WTC11 (cell line): ENCODE measurements at regions not wholly inside any gene's neighbourhood (a gene's known extent, or its start where the extent isn't known, plus 50 kb on each side); places are given as distances from the start of the nearest gene placed in this dataset.

Source experiments
- ATAC-seq: fragments of 200-7000 bp; cut with Tn5 transposase; 2 replicates; pipeline ENCODE4 v1.10.0; 2021; ENCODE audit warnings: mild to moderate bottlenecking, moderate library complexity
- CTCF ChIA-PET: fragments of 300-600 bp; sonication (Branson Sonifier 250); formaldehyde crosslinking; loops from one replicate; lab custom pipeline; 2021; ENCODE audit warnings: antibody characterized with exemption; lab: Charles Lee
- POLR2A ChIA-PET: fragments of 350-600 bp; sonication (Branson Sonifier 250); formaldehyde crosslinking; loops from one replicate; lab custom pipeline; 2021; ENCODE audit warnings: antibody characterized with exemption; lab: Charles Lee
- DNase-seq: peaks from one replicate; pipeline ENCODE4 v3.0.0; 2021; ENCODE audit warnings: low spot score
- H3K27ac Mint-ChIP-seq: 2 replicates; pipeline ENCODE4 v1.8.0; 2021; ENCODE audit warnings: mixed read lengths
- H3K27me3 Mint-ChIP-seq: 2 replicates; pipeline ENCODE4 v1.8.0; 2021; ENCODE audit warnings: low read depth, mild to moderate bottlenecking, moderate library complexity, mixed read lengths
- H3K36me3 Mint-ChIP-seq: 2 replicates; pipeline ENCODE4 v1.8.0; 2021; ENCODE audit warnings: mixed read lengths
- H3K4me1 Mint-ChIP-seq: 2 replicates; pipeline ENCODE4 v1.8.0; 2022; ENCODE audit warnings: mixed read lengths
- H3K4me3 Mint-ChIP-seq: 2 replicates; pipeline ENCODE4 v1.8.0; 2021; ENCODE audit warnings: mild to moderate bottlenecking, moderate library complexity, mixed read lengths
- H3K9me3 Mint-ChIP-seq: 2 replicates; pipeline ENCODE4 v1.8.0; 2021; ENCODE audit warnings: mixed read lengths
- ATF2 ChIP-seq: sonication (generic); formaldehyde crosslinking; IDR thresholded peaks from 2 replicates; pipeline ENCODE4 v1.8.1; 2022; ENCODE audit warnings: low read depth, missing genetic modification reagents, borderline replicate concordance
- E2F1 ChIP-seq: sonication (generic); formaldehyde crosslinking; IDR thresholded peaks from 2 replicates; pipeline ENCODE4 v1.8.0; 2022; ENCODE audit warnings: mild to moderate bottlenecking, missing genetic modification reagents
- ELF4 ChIP-seq: sonication (generic); formaldehyde crosslinking; IDR thresholded peaks from 2 replicates; pipeline ENCODE4 v1.8.1; 2022; ENCODE audit warnings: low read depth, mild to moderate bottlenecking, moderate library complexity, missing genetic modification reagents
- ESRRA ChIP-seq: sonication (generic); formaldehyde crosslinking; IDR thresholded peaks from 2 replicates; pipeline ENCODE4 v1.8.1; 2022; ENCODE audit warnings: mild to moderate bottlenecking, missing genetic modification reagents, borderline replicate concordance
- FOXK1 ChIP-seq: sonication (generic); formaldehyde crosslinking; IDR thresholded peaks from 2 replicates; pipeline ENCODE4 v1.8.0; 2022; ENCODE audit warnings: mild to moderate bottlenecking, moderate library complexity, missing genetic modification reagents
- FOXP1 ChIP-seq: sonication (generic); formaldehyde crosslinking; IDR thresholded peaks from 2 replicates; pipeline ENCODE4 v1.8.0; 2022; ENCODE audit warnings: missing genetic modification reagents, mild to moderate bottlenecking, moderate library complexity, borderline replicate concordance
- GRHL2 ChIP-seq: fragments of 250-450 bp; sonication (Bioruptor Pico); IDR thresholded peaks from 2 replicates; pipeline ENCODE4 v1.8.0; 2022; ENCODE audit warnings: mild to moderate bottlenecking, moderate library complexity; ENCODE audit not compliant: insufficient replicate concordance, severe bottlenecking
- HMGA2 ChIP-seq: fragments of 250-450 bp; sonication (Bioruptor Pico); IDR thresholded peaks from 2 replicates; pipeline ENCODE4 v1.4.0; 2021; ENCODE audit warnings: mild to moderate bottlenecking, moderate library complexity
- HMGXB4 ChIP-seq: sonication (generic); formaldehyde crosslinking; IDR thresholded peaks from 2 replicates; pipeline ENCODE4 v1.8.1; 2023; ENCODE audit warnings: mild to moderate bottlenecking, moderate library complexity, missing genetic modification reagents
- JAZF1 ChIP-seq: fragments of 250-450 bp; sonication (Bioruptor Pico); IDR thresholded peaks from 2 replicates; pipeline ENCODE4 v1.9.0; 2021; ENCODE audit warnings: moderate library complexity, mild to moderate bottlenecking, inconsistent platforms
- MXD4 ChIP-seq: fragments of 250-450 bp; sonication (Bioruptor Pico); IDR thresholded peaks from 2 replicates; pipeline ENCODE4 v1.8.0; 2021; ENCODE audit warnings: mild to moderate bottlenecking, moderate library complexity, borderline replicate concordance
- NR1H2 ChIP-seq: sonication (generic); formaldehyde crosslinking; IDR thresholded peaks from 2 replicates; pipeline ENCODE4 v1.9.0; 2021; ENCODE audit warnings: mild to moderate bottlenecking, moderate library complexity, missing genetic modification reagents
- NR2C2 ChIP-seq: sonication (generic); formaldehyde crosslinking; IDR thresholded peaks from 2 replicates; pipeline ENCODE4 v1.8.0; 2022; ENCODE audit warnings: mild to moderate bottlenecking, missing genetic modification reagents
- PRDM15 ChIP-seq: sonication (generic); formaldehyde crosslinking; IDR thresholded peaks from 2 replicates; pipeline ENCODE4 v1.8.0; 2022; ENCODE audit warnings: missing genetic modification reagents
- TP53 ChIP-seq: sonication (generic); formaldehyde crosslinking; IDR thresholded peaks from 2 replicates; pipeline ENCODE4 v1.8.1; 2023; ENCODE audit warnings: mild to moderate bottlenecking, missing genetic modification reagents
- USF1 ChIP-seq: sonication (generic); formaldehyde crosslinking; IDR thresholded peaks from 2 replicates; pipeline ENCODE4 v1.8.0; 2022; ENCODE audit warnings: mild to moderate bottlenecking, missing genetic modification reagents
- ZNF281 ChIP-seq: sonication (generic); formaldehyde crosslinking; IDR thresholded peaks from 2 replicates; pipeline ENCODE4 v1.8.0; 2023; ENCODE audit warnings: mild to moderate bottlenecking, missing genetic modification reagents
- ZNF425 ChIP-seq: fragments of 250-450 bp; sonication (Bioruptor Pico); conservative IDR thresholded peaks from 2 replicates; pipeline ENCODE4 v1.9.0; 2021; ENCODE audit warnings: mild to moderate bottlenecking

GRCh38 chr7:136061433-136061832 is 84.3 kb upstream of the MTPN start:
- POLR2A ChIA-PET: no interaction called here

More at GRCh38 chr7:136061433-136061832, 84.3 kb upstream of the MTPN start:
- H3K9me3 Mint-ChIP-seq: peaks cover 3% of the 10 kb centered on the region; the same call in 1 of the 2 replicates
- no peak for DNase-seq
- H3K27ac Mint-ChIP-seq: no peak overlapping the region
- no peak overlapping the region for H3K4me3 Mint-ChIP-seq
- TF ChIP-seq HMGXB4 (CRISPR knock-in tag): no peak
- TF ChIP-seq HMGA2 (CRISPR knock-in tag): no peak
- no peak for TF ChIP-seq FOXP1 (CRISPR knock-in tag)
- no peak for TF ChIP-seq JAZF1 (CRISPR knock-in tag)
- no peak for TF ChIP-seq TP53 (CRISPR knock-in tag)
- no peak for TF ChIP-seq E2F1 (CRISPR knock-in tag)
- no peak for TF ChIP-seq ZNF425
- TF ChIP-seq GRHL2 (CRISPR knock-in tag): no peak
- TF ChIP-seq ZNF281: no peak
- no peak for TF ChIP-seq MXD4 (CRISPR knock-in tag)
- no peak for TF ChIP-seq NR1H2
- no peak for TF ChIP-seq NR2C2 (CRISPR knock-in tag)
- TF ChIP-seq ELF4: no peak
- no peak for TF ChIP-seq ESRRA
- TF ChIP-seq USF1 (CRISPR knock-in tag): no peak
- TF ChIP-seq PRDM15 (CRISPR knock-in tag): no peak
- no peak for TF ChIP-seq ATF2 (CRISPR knock-in tag)
- TF ChIP-seq FOXK1 (CRISPR knock-in tag): no peak
- TF ChIP-seq, all 79 proteins: peak for 0
- CTCF ChIA-PET: no interaction called here
- Mint-ChIP-seq H3K36me3 (no peaks in the 10 kb centered on the region), H3K27me3 (no peaks in the 10 kb centered on the region), H3K4me1 (peaks cover 14% of the 10 kb centered on the region)
- ATAC-seq: no peak
